Activated T-helper 1 cell treated with anti-CD3 and anti-CD28 coated beads, Interleukin-12 subunit alpha, Interleukin-12 subunit beta, Interleukin-2, Interleukin-4 antibody, amounts not matched to agents 30 ng/mL and 10 ng/mL and 1 ng/mL, durations not matched to agents 14 hours and 24 hours and 36 hours (primary cell): ENCODE measurements at regions not wholly inside any gene's neighbourhood (a gene's known extent, or its start where the extent isn't known, plus 50 kb on each side); places are given as distances from the start of the nearest gene placed in this dataset.
"Not testable (repeated sequence)": the region's sequence is repeated elsewhere in the genome, so short reads cannot be mapped to it uniquely, and the experiment has no call there.

ENCODE experiments used
- DNase-seq: peaks from one replicate; pipeline ENCODE4 v3.0.0; 2021; ENCODE audit warnings: low spot score
- H3K27ac Mint-ChIP-seq: one replicate; pipeline ENCODE4 v1.8.0; 2021; ENCODE audit warnings: mild to moderate bottlenecking, mixed read lengths
- H3K27me3 Mint-ChIP-seq: one replicate; pipeline ENCODE4 v1.8.0; 2022; ENCODE audit warnings: mild to moderate bottlenecking, moderate library complexity, mixed read lengths; ENCODE audit not compliant: insufficient read depth
- H3K36me3 Mint-ChIP-seq: one replicate; pipeline ENCODE4 v1.8.0; 2021; ENCODE audit warnings: low read depth, mixed read lengths
- H3K4me1 Mint-ChIP-seq: one replicate; pipeline ENCODE4 v1.8.0; 2021; ENCODE audit warnings: low read depth, mixed read lengths
- H3K4me3 Mint-ChIP-seq: one replicate; pipeline ENCODE4 v1.8.0; 2021; ENCODE audit warnings: mild to moderate bottlenecking, moderate library complexity, mixed read lengths
- H3K9me3 Mint-ChIP-seq: one replicate; pipeline ENCODE4 v1.8.0; 2021; ENCODE audit warnings: mixed read lengths
- intact Hi-C: fragments of 100-400 bp; cut with micrococcal nuclease; formaldehyde crosslinking; loops from one replicate; pipeline ENCODE4 v1.15.1; 2024

DNA sequence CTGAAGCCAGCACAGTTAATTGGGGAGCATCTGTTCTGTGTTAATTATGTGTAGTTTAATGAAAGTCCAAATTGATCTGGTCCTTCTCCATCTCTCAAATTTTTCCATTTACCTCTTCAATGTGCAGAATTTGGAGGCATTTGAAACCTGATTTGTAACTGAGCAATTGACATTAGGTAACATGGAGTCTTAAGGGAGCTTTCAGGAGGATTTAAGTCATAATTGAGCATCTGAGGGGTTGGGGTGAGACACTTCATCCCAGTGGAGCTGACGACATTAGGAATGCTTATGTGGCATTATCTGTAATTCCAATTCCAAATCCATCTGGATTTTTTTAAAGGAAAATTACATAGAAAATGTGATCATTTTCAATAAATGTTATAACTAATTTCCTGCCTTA lies 1015.9 kb downstream of the TLE1 start:
- H3K36me3 Mint-ChIP-seq = no peaks in the 10 kb centered on the region
- intact Hi-C loops = no loop called here
- no peak for DNase-seq
- no peak overlapping the region for H3K27ac Mint-ChIP-seq
- H3K4me3 Mint-ChIP-seq = no peak overlapping the region
- H3K9me3 Mint-ChIP-seq = peaks cover 1% of the 10 kb centered on the region
- H3K4me1 Mint-ChIP-seq = no peaks in the 10 kb centered on the region
- H3K27me3 Mint-ChIP-seq = no peaks in the 10 kb centered on the region

DNA sequence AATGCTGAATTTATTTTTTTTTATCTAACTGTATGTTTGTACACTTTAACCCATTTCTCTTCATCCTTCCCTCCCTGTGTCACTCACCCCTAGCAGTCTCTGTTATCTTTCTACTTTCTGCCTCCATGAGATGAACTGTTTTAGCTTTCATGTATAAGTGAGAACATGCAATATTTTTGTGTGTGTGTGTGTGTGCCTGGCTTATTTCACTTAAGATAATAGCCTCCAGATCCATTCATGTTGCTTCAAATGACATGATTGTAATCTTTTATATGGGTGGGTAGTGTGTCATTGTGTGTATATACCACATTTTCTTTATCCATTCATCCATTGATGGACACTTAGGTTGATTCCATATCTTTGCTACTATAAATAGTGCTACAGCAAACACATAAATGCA lies 1023.9 kb downstream of the TLE1 start:
- H3K4me3 Mint-ChIP-seq = no peak overlapping the region

DNA sequence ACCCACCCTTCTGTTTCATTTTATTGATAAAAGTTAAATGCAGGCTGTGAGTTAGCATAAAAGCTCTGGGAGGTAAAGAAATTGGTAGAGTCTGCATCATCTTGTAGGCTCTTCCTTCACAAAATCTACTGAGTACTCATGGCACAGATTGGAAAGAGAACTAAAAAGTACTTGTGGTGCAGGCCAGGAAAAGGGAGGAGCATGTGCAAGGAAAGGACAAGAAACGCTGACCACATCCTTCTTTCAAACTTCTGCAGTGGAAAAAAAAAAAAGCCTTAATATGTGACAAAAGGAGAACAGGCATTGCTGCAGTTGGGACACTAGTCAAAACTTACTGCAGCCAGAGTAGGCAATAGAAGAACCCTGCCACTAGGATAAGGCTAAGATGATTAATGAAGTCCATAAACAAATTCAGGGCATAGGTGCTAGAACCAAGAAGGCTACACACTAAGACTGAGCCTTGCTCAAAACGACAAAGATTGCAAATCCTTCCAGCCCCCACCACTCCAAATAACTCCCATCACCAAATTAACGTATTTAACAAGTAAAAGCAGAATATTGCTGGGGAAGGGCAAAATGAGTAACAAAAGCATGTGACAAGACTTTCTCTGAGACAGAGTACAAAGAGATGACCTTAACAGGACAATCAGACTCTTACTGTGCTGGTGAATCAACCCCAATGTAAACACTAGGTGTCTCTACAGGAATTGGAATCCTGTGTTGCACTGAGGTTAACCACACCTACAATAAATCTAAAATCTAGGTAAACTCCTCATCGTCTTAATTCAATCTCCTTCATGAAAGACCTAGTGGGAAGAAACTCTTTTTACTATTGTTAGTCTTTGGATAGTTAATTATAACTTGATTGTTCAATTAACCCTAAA lies 1024.8 kb downstream of the TLE1 start:
- no peak for DNase-seq
- peaks cover 35% of the 10 kb centered on the region for H3K9me3 Mint-ChIP-seq
- H3K36me3 Mint-ChIP-seq = no peaks in the 10 kb centered on the region
- H3K27me3 Mint-ChIP-seq = no peaks in the 10 kb centered on the region
- intact Hi-C loops = no loop called here
- no peak overlapping the region for H3K27ac Mint-ChIP-seq
- H3K4me1 Mint-ChIP-seq = no peaks in the 10 kb centered on the region
- no peak overlapping the region for H3K4me3 Mint-ChIP-seq

More for the DNA sequence above, 1023.9 kb downstream of the TLE1 start:
- H3K4me1 Mint-ChIP-seq = no peaks in the 10 kb centered on the region
- H3K9me3 Mint-ChIP-seq = peaks cover 35% of the 10 kb centered on the region
- no peaks in the 10 kb centered on the region for H3K27me3 Mint-ChIP-seq
- no peaks in the 10 kb centered on the region for H3K36me3 Mint-ChIP-seq
- H3K27ac Mint-ChIP-seq = no peak overlapping the region
- no peak for DNase-seq
- intact Hi-C loops = no loop called here

DNA sequence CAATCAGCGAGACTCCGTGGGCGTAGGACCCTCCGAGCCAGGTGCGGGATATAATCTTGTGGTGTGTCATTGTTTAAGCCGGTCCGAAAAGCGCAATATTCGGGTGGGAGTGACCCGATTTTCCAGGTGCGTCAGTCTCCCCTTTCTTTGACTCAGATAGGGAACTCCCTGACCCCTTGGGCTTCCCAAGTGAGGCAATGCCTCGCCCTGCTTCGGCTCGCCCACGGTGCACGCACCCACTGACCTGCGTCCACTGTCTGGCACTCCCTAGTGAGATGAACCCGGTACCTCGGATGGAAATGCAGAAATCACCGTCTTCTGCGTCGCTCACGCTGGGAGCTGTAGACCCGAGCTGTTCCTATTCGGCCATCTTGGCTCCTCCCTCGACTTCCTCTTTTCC lies 1029.6 kb downstream of the TLE1 start:
- H3K9me3 Mint-ChIP-seq, intact Hi-C loops, H3K36me3 Mint-ChIP-seq, DNase-seq, H3K27ac Mint-ChIP-seq, H3K27me3 Mint-ChIP-seq, H3K4me3 Mint-ChIP-seq, H3K4me1 Mint-ChIP-seq: not testable (repeated sequence)

DNA sequence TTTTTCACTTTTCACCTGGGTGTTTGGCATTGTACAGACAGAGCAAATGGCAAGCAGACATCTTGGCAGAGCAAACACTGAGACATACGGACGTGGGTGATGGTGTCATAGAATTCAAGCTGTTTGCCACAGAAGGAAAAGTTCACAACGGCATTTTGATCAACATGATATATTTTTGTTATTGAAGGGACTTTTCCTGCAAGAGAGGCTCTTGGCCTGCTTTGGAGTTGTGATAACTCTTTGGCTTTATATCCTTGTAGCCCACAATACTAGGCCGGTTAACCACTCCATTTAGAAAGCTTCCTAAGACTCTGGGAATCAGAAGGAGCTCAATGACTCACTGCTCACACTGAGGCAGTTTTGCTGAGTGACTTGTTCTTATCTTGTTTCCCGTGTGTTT lies 1038.3 kb downstream of the TLE1 start:
- Mint-ChIP-seq H3K27me3 (no peaks in the 10 kb centered on the region), H3K9me3 (no peaks in the 10 kb centered on the region), H3K4me1 (no peaks in the 10 kb centered on the region), H3K4me3 (no peak overlapping the region), H3K36me3 (no peaks in the 10 kb centered on the region), H3K27ac (no peak overlapping the region)
- intact Hi-C loops = no loop called here
- no peak for DNase-seq

DNA sequence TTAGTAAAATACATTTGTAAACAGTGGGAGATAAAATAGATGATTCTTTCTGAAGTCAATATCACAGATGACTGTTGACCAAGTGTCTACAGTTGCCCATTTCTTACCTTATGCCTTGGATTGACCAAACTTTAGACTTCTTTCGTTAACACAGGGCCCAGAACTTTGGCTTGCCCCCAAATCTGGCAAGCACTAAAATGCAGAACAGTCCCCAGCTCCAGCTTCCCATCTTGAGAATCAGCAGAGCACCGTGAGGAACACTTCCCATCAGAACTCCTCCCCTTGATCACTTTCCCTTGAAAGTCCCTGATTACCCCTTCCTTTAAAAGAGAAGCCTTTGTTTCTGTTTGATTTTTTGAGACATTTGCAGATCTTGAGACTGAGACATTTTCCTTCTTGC lies 1039.9 kb downstream of the TLE1 start:
- intact Hi-C loops = no loop called here
- no peaks in the 10 kb centered on the region for H3K36me3 Mint-ChIP-seq
- H3K9me3 Mint-ChIP-seq = no peaks in the 10 kb centered on the region
- no peak for DNase-seq
- H3K27ac Mint-ChIP-seq = no peak overlapping the region
- H3K4me3 Mint-ChIP-seq = no peak overlapping the region
- H3K27me3 Mint-ChIP-seq = no peaks in the 10 kb centered on the region
- H3K4me1 Mint-ChIP-seq = no peaks in the 10 kb centered on the region

DNA sequence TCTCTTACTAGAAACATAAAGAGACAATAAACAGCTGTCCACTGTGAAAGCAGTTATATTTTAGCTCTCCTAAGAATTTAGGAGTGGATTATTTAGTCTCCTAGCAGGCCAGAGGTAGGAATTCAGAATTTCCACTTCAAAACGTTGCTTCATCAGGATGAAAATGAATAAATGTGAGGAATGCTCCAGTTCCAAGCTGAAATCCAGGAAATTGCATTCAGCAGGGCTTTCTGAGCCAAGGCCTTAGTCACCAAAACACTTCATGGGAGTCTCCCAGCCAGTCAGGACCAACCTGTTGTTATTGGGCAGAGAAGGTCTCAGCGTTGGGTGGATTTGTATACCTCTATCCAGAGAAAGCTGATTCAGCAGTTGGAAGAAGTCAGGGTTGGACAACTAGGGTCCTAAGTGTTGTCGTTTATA lies 1040.3 kb downstream of the TLE1 start:
- H3K9me3 Mint-ChIP-seq = no peaks in the 10 kb centered on the region
- intact Hi-C loops = no loop called here
- no peak overlapping the region for H3K27ac Mint-ChIP-seq
- no peaks in the 10 kb centered on the region for H3K4me1 Mint-ChIP-seq
- no peaks in the 10 kb centered on the region for H3K27me3 Mint-ChIP-seq
- no peaks in the 10 kb centered on the region for H3K36me3 Mint-ChIP-seq
- H3K4me3 Mint-ChIP-seq = no peak overlapping the region
- DNase-seq = no peak

DNA sequence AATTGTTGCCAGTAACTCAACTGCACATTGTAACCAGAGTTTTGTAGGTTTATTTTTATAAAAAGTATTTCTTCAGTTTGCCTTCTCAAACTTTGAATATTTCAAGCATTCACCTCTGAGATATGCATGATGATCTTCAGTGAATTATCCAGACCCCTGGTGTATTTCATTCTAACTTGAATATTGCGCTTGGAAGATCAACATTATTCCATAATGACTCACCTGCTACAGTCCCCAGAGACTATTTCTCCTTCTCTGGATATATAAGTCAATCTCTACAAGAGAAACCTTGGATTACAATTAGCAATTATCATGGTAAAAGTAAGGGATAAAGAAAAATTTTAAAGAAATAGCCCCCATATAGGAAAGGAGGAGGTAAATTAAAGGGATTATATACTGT lies 1041.0 kb downstream of the TLE1 start:
- no peak overlapping the region for H3K27ac Mint-ChIP-seq

DNA sequence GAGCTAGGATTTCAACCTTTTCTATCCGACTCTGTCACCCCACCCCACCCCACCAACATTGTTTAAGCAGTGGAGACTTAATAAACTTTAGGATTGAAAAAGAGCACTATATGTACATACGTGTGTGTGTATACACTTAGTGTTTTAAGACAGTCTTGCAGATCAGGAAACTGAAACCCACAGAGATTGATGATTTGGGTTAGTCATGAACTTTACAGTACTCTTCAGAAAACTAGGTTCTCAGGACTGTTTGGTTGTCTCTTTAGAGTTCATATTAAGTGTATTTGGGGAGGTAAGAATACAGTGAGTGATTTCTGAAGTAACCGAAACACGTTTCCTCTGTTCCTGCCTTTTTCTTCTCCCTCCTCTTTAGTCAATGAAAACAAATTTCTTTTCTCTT lies 1043.1 kb downstream of the TLE1 start:
- Mint-ChIP-seq H3K36me3 (no peaks in the 10 kb centered on the region), H3K27ac (no peak overlapping the region), H3K4me1 (no peaks in the 10 kb centered on the region), H3K4me3 (no peak overlapping the region), H3K9me3 (no peaks in the 10 kb centered on the region), H3K27me3 (no peaks in the 10 kb centered on the region)
- DNase-seq = no peak
- intact Hi-C loops = no loop called here

More for the DNA sequence above, 1041.0 kb downstream of the TLE1 start:
- intact Hi-C loops = no loop called here
- Mint-ChIP-seq H3K27me3 (no peaks in the 10 kb centered on the region), H3K4me1 (no peaks in the 10 kb centered on the region), H3K4me3 (no peak overlapping the region), H3K9me3 (no peaks in the 10 kb centered on the region), H3K36me3 (no peaks in the 10 kb centered on the region)
- no peak for DNase-seq

DNA sequence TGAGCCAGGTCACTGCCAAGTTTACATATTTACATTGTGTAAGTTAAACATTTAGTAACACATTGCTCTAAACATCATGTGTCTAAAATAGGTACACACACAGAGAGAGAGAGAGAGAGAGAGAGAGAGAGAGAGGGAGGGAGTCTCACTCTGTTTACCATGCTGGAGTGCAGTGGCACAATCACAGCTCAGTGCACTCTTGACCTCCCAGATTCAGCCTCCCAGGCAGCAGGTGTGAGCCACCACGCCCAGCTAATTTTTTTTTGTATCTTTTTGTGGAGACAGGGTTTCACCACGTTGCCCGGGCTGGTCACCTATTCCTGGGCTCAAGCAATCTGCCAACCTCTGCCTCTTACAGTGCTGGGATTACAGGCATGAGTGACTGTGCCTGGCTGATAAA lies 1045.3 kb downstream of the TLE1 start:
- H3K27me3 Mint-ChIP-seq = no peaks in the 10 kb centered on the region
- H3K27ac Mint-ChIP-seq = no peak overlapping the region
- H3K9me3 Mint-ChIP-seq = no peaks in the 10 kb centered on the region
- no peak for DNase-seq
- no peaks in the 10 kb centered on the region for H3K4me1 Mint-ChIP-seq
- no peak overlapping the region for H3K4me3 Mint-ChIP-seq
- intact Hi-C loops = no loop called here
- H3K36me3 Mint-ChIP-seq = no peaks in the 10 kb centered on the region

DNA sequence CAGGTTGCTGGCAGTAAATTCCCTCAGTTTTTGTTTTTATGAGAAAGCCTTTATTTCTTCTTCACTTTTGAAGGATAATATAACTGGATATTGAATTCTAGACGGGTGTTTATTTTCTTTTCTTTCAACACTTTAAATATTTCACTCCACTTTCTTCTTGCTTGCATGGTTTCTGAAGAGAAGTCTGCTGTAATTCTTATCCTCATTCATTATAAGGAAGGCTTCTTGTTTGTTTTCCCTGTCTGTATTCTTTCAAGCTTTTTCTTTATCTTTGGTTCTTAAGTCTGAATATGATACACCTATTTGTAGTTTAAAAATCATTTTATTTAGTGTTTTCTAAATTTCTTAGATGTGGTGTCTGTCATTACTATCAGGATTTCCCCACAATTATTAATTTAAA lies 1054.3 kb downstream of the TLE1 start:
- no peak overlapping the region for H3K27ac Mint-ChIP-seq
- no peaks in the 10 kb centered on the region for H3K36me3 Mint-ChIP-seq
- peaks cover 14% of the 10 kb centered on the region for H3K9me3 Mint-ChIP-seq
- H3K4me3 Mint-ChIP-seq = no peak overlapping the region
- H3K27me3 Mint-ChIP-seq = no peaks in the 10 kb centered on the region
- no peaks in the 10 kb centered on the region for H3K4me1 Mint-ChIP-seq
- intact Hi-C loops = no loop called here
- no peak for DNase-seq

DNA sequence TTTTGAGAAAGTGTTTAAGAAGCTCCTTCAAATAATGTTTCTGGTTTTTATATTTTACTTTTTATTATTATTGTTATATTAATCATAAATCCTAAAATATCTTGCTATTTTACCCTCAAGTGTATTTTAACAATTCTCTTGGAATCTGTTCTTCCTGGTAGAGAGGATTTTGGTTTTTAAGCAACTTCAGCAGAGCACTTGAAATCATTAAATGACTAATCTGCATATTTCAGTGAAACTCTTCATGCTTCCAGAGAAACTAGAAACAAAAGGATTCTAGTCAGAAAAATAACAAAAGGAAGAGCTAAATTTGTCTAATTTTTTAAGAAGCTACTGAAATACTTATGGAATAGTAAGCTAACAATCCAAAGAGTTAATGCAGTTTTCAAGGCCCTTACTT lies 1057.3 kb downstream of the TLE1 start:
- Mint-ChIP-seq H3K36me3 (no peaks in the 10 kb centered on the region), H3K4me3 (no peak overlapping the region), H3K4me1 (no peaks in the 10 kb centered on the region), H3K27ac (no peak overlapping the region), H3K9me3 (peaks cover 14% of the 10 kb centered on the region), H3K27me3 (no peaks in the 10 kb centered on the region)
- DNase-seq = no peak
- intact Hi-C loops = no loop called here

DNA sequence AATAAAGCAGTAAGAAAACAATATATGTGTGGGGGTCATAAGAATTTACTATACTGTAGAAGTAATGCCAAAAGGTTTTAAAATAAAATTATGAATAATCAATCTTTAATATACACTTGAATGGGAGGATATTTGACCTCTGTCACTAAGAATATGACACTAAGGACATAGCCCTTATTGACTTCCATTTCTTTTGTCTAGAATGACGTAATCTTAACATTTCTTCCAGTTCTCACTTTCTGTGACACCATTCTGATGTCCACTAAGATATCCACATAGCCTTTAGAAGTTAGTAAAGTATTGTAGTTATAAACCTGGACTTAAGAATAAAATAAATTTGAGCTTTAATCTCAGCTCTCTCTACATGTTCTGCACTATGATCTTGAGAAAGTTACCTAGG lies 1050.7 kb downstream of the TLE4 start:
- H3K27ac Mint-ChIP-seq = no peak overlapping the region
- intact Hi-C loops = no loop called here
- H3K4me1 Mint-ChIP-seq = no peaks in the 10 kb centered on the region
- no peaks in the 10 kb centered on the region for H3K27me3 Mint-ChIP-seq
- H3K36me3 Mint-ChIP-seq = no peaks in the 10 kb centered on the region
- no peak for DNase-seq
- H3K9me3 Mint-ChIP-seq = peaks cover 8% of the 10 kb centered on the region
- H3K4me3 Mint-ChIP-seq = no peak overlapping the region

DNA sequence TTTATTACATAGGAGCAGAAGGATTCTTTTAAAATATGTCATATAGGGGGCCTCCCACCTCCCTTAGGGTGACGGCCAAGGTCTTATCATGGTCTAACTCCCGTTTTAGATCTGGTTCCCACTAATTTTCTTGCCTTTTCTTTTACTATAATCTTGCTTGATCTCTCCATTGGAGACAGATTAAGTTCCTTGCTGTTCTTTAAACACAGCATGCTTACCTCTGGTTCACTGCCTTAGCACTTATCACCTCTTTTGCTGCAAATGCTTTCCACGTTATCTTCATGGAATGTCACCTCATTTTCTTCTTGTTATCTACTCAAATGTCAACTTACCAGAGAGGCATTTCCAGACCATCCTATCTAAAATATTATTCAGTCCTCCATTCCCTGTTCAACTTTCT lies 1047.6 kb downstream of the TLE4 start:
- H3K4me1 Mint-ChIP-seq = no peaks in the 10 kb centered on the region
- H3K9me3 Mint-ChIP-seq = peaks cover 8% of the 10 kb centered on the region
- no peaks in the 10 kb centered on the region for H3K27me3 Mint-ChIP-seq
- no peak for DNase-seq
- intact Hi-C loops = no loop called here
- no peak overlapping the region for H3K27ac Mint-ChIP-seq
- no peaks in the 10 kb centered on the region for H3K36me3 Mint-ChIP-seq
- no peak overlapping the region for H3K4me3 Mint-ChIP-seq
